GM12872 (cell line): ENCODE measurements at regions not wholly inside any gene's neighbourhood (a gene's known extent, or its start where the extent isn't known, plus 50 kb on each side); places are given as distances from the start of the nearest gene placed in this dataset.

ENCODE experiments used
- CTCF ChIP-seq: IDR thresholded peaks from 3 replicates; pipeline ENCODE4 v1.5.1; 2011; ENCODE audit warnings: low read depth, mild to moderate bottlenecking, low read length, moderate library complexity; ENCODE audit not compliant: insufficient read depth

GRCh38 chr10:108653531-108653930 lies 1269.8 kb downstream of the XPNPEP1 start:
- no peak for TF ChIP-seq CTCF

GRCh38 chr10:108639010-108639409 lies 1284.3 kb downstream of the XPNPEP1 start:
- no peak for TF ChIP-seq CTCF

GRCh38 chr10:108638225-108638624 lies 1285.1 kb downstream of the XPNPEP1 start:
- TF ChIP-seq CTCF, result no peak

- no peak for TF ChIP-seq CTCF
Measured at GRCh38 chr10:108633046-108633445, 1290.3 kb downstream of the XPNPEP1 start.

GRCh38 chr10:108632144-108632543 lies 1291.2 kb downstream of the XPNPEP1 start:
- no peak for TF ChIP-seq CTCF

- no peak for TF ChIP-seq CTCF
Measured at GRCh38 chr10:108631332-108631731, 1292.0 kb downstream of the XPNPEP1 start.

- TF ChIP-seq CTCF, result no peak
Measured at GRCh38 chr10:108629834-108630233, 1293.5 kb downstream of the XPNPEP1 start.

GRCh38 chr10:108624052-108624451 lies 1299.3 kb downstream of the XPNPEP1 start:
- no peak for TF ChIP-seq CTCF
